HepG2 (cell line): ENCODE measurements at regions not wholly inside any gene's neighbourhood (a gene's known extent, or its start where the extent isn't known, plus 50 kb on each side); places are given as distances from the start of the nearest gene placed in this dataset.

Experiments used
- ATAC-seq: fragments of 200-7000 bp; cut with Tn5 transposase; 3 replicates; pipeline ENCODE4 v1.9.1; 2020; ENCODE audit warnings: mild to moderate bottlenecking, moderate library complexity
- BruUV-seq: library from RNA; stranded (reverse); fragments of 400-500 nt; replicated peaks from 2 replicates; lab custom pipeline; 2021; lab: Mats Ljungman, UMichigan
- CTCF ChIA-PET: fragments of 300-600 bp; formaldehyde crosslinking; extraction: SDS; loops from one replicate; lab custom pipeline; 2021; ENCODE audit warnings: low total read pairs, inconsistent platforms, low intra/inter-chr PET ratio; lab: Yijun Ruan, JAX
- POLR2A ChIA-PET: fragments of 350-600 bp; sonication (Branson Sonifier 250); formaldehyde crosslinking; loops from one replicate; lab custom pipeline; 2020; ENCODE audit warnings: antibody characterized with exemption, inconsistent platforms; lab: Yijun Ruan, JAX
- DNase-seq: peaks from one replicate; pipeline ENCODE4 v3.0.0-alpha.2; 2015; ENCODE audit warnings: low spot score
- FAIRE-seq: peaks from 3 replicates; lab custom pipeline; 2011; peaks lifted over from hg19 to GRCh38; lab: Jason Lieb, UNC
- H2AFZ ChIP-seq: one replicate; pipeline ENCODE4 v1.6.1; 2011; ENCODE audit warnings: low read length, inconsistent platforms
- H3K27ac ChIP-seq: fragments of 300-600 bp; 3 replicates; pipeline ENCODE4 v1.8.0; 2011; ENCODE audit warnings: mixed run types, mild to moderate bottlenecking, mixed read lengths, low read length, inconsistent platforms; ENCODE audit not compliant: insufficient read depth; ENCODE audit errors: extremely low read length
- H3K27me3 ChIP-seq, 2 experiments: fragments of 200-600 bp in 1 of 2; 2 replicates in 1 of 2; 3 replicates in 1 of 2; pipeline versions ENCODE4 v1.6.0 to v1.8.0; 2011; ENCODE audit warnings: low read length in 2 of 2, mild to moderate bottlenecking in 2 of 2, moderate library complexity in 2 of 2, inconsistent platforms in 1 of 2; ENCODE audit not compliant: insufficient read depth in 2 of 2, control insufficient read depth in 1 of 2
- H3K36me3 ChIP-seq, 2 experiments: fragments of 200-600 bp in 1 of 2; replicated peaks in 1 of 2; 2 replicates in 1 of 2; 3 replicates in 1 of 2; pipeline versions ENCODE4 v1.5.1 to v1.8.0; 2011; ENCODE audit warnings: low read length in 2 of 2, inconsistent platforms in 1 of 2; ENCODE audit not compliant: insufficient read depth in 2 of 2, control insufficient read depth in 1 of 2
- H3K4me1 ChIP-seq: 2 replicates; pipeline ENCODE4 v1.5.1; 2012; ENCODE audit warnings: low read length, inconsistent platforms; ENCODE audit not compliant: insufficient read depth
- H3K4me2 ChIP-seq: 2 replicates; pipeline ENCODE4 v1.6.0; 2011; ENCODE audit warnings: low read depth, low read length, inconsistent platforms
- H3K4me3 ChIP-seq, 3 experiments: fragments of 200-600 bp in 1 of 3; sonication (generic), shearing (Covaris generic) in 1 of 3; replicated peaks in 1 of 3; 2 replicates each; pipeline ENCODE4 v1.5.1; 2011 to 2016; ENCODE audit warnings: low read length in 3 of 3, inconsistent platforms in 2 of 3, low read depth in 2 of 3, mild to moderate bottlenecking in 2 of 3, control low read depth in 1 of 3, mixed read lengths in 1 of 3; ENCODE audit not compliant: insufficient read depth in 1 of 3
- H3K79me2 ChIP-seq: one replicate; pipeline ENCODE4 v1.6.1; 2011; ENCODE audit warnings: low read length, inconsistent platforms; ENCODE audit not compliant: insufficient read depth
- H3K9ac ChIP-seq: 2 replicates; pipeline ENCODE4 v1.6.0; 2011; ENCODE audit warnings: mild to moderate bottlenecking, low read depth, low read length, inconsistent platforms; ENCODE audit not compliant: insufficient read depth
- H3K9me3 ChIP-seq: 2 replicates; pipeline ENCODE4 v1.5.1; 2012; ENCODE audit warnings: mild to moderate bottlenecking, low read length
- H4K20me1 ChIP-seq: 2 replicates; pipeline ENCODE4 v1.6.0; 2011; ENCODE audit warnings: inconsistent platforms, mild to moderate bottlenecking, low read length, moderate library complexity; ENCODE audit not compliant: insufficient read depth
- ADNP ChIP-seq: sonication (generic); formaldehyde crosslinking; IDR thresholded peaks from 2 replicates; pipeline ENCODE4 v1.4.0; 2020; ENCODE audit warnings: missing genetic modification reagents
- ATRX ChIP-seq: sonication (generic); formaldehyde crosslinking; IDR thresholded peaks from 2 replicates; pipeline ENCODE4 v1.4.0; 2020; ENCODE audit warnings: missing genetic modification reagents, borderline replicate concordance
- DR1 ChIP-seq: sonication (generic); formaldehyde crosslinking; IDR thresholded peaks from 2 replicates; pipeline ENCODE4 v1.8.0; 2021; ENCODE audit warnings: mild to moderate bottlenecking, missing genetic modification reagents, inconsistent platforms
- HMGXB4 ChIP-seq, 2 experiments: sonication (generic) in 1 of 2; formaldehyde crosslinking in 1 of 2; IDR thresholded peaks; 2 replicates each; pipeline versions ENCODE4 v1.4.0 to v1.6.1; 2018 to 2020; ENCODE audit warnings: missing genetic modification reagents in 2 of 2, borderline replicate concordance in 1 of 2, low read depth in 1 of 2, mild to moderate bottlenecking in 1 of 2, missing biosample characterization in 1 of 2
- MYC ChIP-seq: sonication (generic); formaldehyde crosslinking; IDR thresholded peaks from 2 replicates; pipeline ENCODE4 v1.9.0; 2021; ENCODE audit warnings: missing genetic modification reagents, borderline replicate concordance
- NFKB2 ChIP-seq: sonication (generic); formaldehyde crosslinking; IDR thresholded peaks from 2 replicates; pipeline ENCODE4 v1.4.0; 2020; ENCODE audit warnings: missing genetic modification reagents, borderline replicate concordance
- NRL ChIP-seq: sonication (generic); formaldehyde crosslinking; IDR thresholded peaks from 2 replicates; pipeline ENCODE4 v1.5.0; 2020; ENCODE audit warnings: missing genetic modification reagents, mild to moderate bottlenecking, moderate library complexity, borderline replicate concordance
- SIN3B ChIP-seq: fragments of 150-350 bp; IDR thresholded peaks from 2 replicates; pipeline ENCODE4 v1.6.1; 2014; ENCODE audit warnings: low read length
- SMAD9 ChIP-seq: sonication (generic); formaldehyde crosslinking; IDR thresholded peaks from 2 replicates; pipeline ENCODE4 v1.5.1; 2020; ENCODE audit warnings: mild to moderate bottlenecking, missing genetic modification reagents
- TAF1 ChIP-seq: sonication (generic); formaldehyde crosslinking; IDR thresholded peaks from 2 replicates; pipeline ENCODE4 v1.4.0; 2020; ENCODE audit warnings: missing genetic modification reagents
- THAP11 ChIP-seq: IDR thresholded peaks from 2 replicates; pipeline ENCODE4 v1.6.1; 2016; ENCODE audit warnings: missing biosample characterization, missing genetic modification reagents
- TOPORS ChIP-seq: sonication (generic); formaldehyde crosslinking; IDR thresholded peaks from 2 replicates; pipeline ENCODE4 v1.8.0; 2023; ENCODE audit warnings: mild to moderate bottlenecking, missing genetic modification reagents
- ZBTB1 ChIP-seq: sonication (generic); formaldehyde crosslinking; IDR thresholded peaks from 2 replicates; pipeline ENCODE4 v1.4.0; 2020; ENCODE audit warnings: missing genetic modification reagents, borderline replicate concordance
- ZBTB21 ChIP-seq: sonication (generic); formaldehyde crosslinking; IDR thresholded peaks from 2 replicates; pipeline ENCODE4 v1.4.0; 2020; ENCODE audit warnings: missing genetic modification reagents
- ZHX1 ChIP-seq: sonication (generic); formaldehyde crosslinking; IDR thresholded peaks from 2 replicates; pipeline ENCODE4 v1.8.1; 2022; ENCODE audit warnings: low read depth, mild to moderate bottlenecking, missing genetic modification reagents
- ZNF18 ChIP-seq: sonication (generic); formaldehyde crosslinking; IDR thresholded peaks from 2 replicates; pipeline ENCODE4 v1.8.0; 2022; ENCODE audit warnings: mild to moderate bottlenecking, missing genetic modification reagents; ENCODE audit not compliant: insufficient replicate concordance
- ZNF562 ChIP-seq: sonication (generic); formaldehyde crosslinking; IDR thresholded peaks from 2 replicates; pipeline ENCODE4 v1.8.0; 2022; ENCODE audit warnings: missing genetic modification reagents, borderline replicate concordance
- WGBS: methylation state at CpG from one replicate; pipeline ENCODE4 v1.1.6; 2017; ENCODE audit warnings: low lambda C conversion rate; 5-methylcytosine and 5-hydroxymethylcytosine counted together
- in situ Hi-C: cut with HindIII; loops from 2 replicates; pipeline ENCODE4 v1.10.0; 2017; ENCODE audit warnings: low pct_unique_long_range_greater_than_20kb; ENCODE audit not compliant: extremely low pct_ligation_motif_present
- intact Hi-C: fragments of 100-400 bp; cut with micrococcal nuclease; formaldehyde crosslinking; loops from one replicate; pipeline ENCODE4 v1.10.0; 2022; ENCODE audit not compliant: unreplicated experiment
- TF ChIP-seq, protein P1 (sequence below): sonication (generic); formaldehyde crosslinking; IDR thresholded peaks from 2 replicates; pipeline ENCODE4 v1.4.0; 2020; ENCODE audit warnings: mild to moderate bottlenecking, missing genetic modification reagents

DNA sequence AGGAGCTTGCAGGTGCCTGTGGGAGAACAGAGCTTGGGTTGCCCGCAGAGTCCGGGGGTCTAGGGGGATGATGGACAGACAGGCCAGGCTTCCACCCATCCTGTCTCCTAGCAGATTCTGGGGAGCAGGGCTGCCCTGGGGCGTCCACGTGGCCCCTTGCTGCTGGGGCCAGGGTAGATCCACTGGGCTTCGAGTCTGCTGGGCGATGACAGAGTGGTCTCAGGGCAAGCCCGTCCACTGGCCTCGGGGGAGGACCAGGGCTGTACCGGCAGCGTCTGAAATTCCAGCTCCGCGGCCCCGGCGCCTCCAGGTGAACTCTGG lies 124.2 kb upstream of the IRX4 start (continued):
- TF ChIP-seq MYC (CRISPR knock-in tag), result no peak
- no peak for TF ChIP-seq TOPORS (CRISPR knock-in tag)
- no peak for TF ChIP-seq ATRX (CRISPR knock-in tag)
- no peak for TF ChIP-seq TAF1 (CRISPR knock-in tag)
- TF ChIP-seq SMAD9 (CRISPR knock-in tag), result no peak
- TF ChIP-seq DR1, result no peak
- no peak for TF ChIP-seq NFKB2 (CRISPR knock-in tag)
- TF ChIP-seq ZBTB21 (CRISPR knock-in tag), result no peak
- TF ChIP-seq ZNF562 (CRISPR knock-in tag), result no peak
- TF ChIP-seq, protein P1, sequence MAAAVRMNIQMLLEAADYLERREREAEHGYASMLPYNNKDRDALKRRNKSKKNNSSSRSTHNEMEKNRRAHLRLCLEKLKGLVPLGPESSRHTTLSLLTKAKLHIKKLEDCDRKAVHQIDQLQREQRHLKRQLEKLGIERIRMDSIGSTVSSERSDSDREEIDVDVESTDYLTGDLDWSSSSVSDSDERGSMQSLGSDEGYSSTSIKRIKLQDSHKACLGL, result no peak
- TF ChIP-seq SIN3B, result no peak
- no peak for TF ChIP-seq NRL (CRISPR knock-in tag)
- TF ChIP-seq, all 625 proteins: peak for 0

DNA sequence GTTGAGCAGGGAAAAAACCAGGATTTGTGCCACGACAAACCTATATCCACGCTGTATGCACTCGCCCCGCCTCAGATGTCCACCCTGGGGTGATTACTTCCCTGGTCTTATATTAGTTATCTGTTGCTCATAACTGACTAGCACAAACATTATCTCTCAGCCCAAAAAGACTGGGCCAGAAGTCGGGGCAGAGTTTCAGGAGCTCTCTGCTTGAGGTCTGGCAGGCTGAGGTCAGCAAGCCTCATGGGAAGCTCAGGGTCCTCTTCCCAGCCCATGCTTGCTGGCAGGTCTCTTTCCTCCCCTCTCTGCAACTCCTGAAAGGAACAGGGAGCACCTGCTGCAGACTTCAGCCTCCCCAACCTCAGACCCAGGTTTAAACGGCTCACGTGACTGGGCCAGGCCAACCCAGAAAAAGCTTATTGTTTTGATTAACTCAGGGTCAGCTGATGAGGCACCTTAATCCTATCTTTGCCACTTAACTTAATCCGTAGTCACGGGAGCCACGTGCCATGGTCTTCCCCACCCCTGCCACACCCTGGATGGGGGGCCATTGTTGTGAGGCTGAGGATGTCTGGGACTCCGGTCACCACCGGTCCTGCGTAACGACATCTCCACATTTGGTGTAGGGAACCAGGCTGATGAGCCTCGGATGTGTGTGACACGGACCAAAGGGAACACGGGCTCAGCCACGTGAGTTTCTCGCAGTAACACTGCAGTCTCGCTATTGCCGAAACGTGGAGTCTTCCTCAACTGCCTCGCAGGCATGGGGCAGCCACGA lies 123.7 kb upstream of the IRX4 start:
- H3K9me3 ChIP-seq, result no peaks in the 10 kb centered on the region
- peaks cover 5 to 77% of the 10 kb centered on the region in 2 experiments; a peak in 4 of 5 replicates for H3K27me3 ChIP-seq
- no peaks in the 10 kb centered on the region for H3K36me3 ChIP-seq
- no peak for FAIRE-seq
- H4K20me1 ChIP-seq, result no peaks in the 10 kb centered on the region
- no peak overlapping the region for H3K4me3 ChIP-seq
- no peak overlapping the region for H3K27ac ChIP-seq
- in situ Hi-C loops, result no loop called here
- ChIA-PET POLR2A (no interaction called here), CTCF (no interaction called here)
- no peak for DNase-seq
- no TSS peak for BruUV-seq
- H3K9ac ChIP-seq, result no peak overlapping the region
- H2AFZ ChIP-seq, result no peak overlapping the region
- WGBS, result 23% methylated on average over 16 of the region's 24 CpGs
- ATAC-seq, result no peak
- intact Hi-C loops, result no loop called here
- no peaks in the 10 kb centered on the region for H3K79me2 ChIP-seq
- H3K4me2 ChIP-seq, result no peak overlapping the region
- no peaks in the 10 kb centered on the region for H3K4me1 ChIP-seq
- TF ChIP-seq THAP11 (no peak), ADNP (CRISPR knock-in tag) (no peak), HMGXB4 (CRISPR knock-in tag; IDR thresholded peaks at IDR 0.05; ENCODE audit: borderline replicate concordance in 1 of 2, low read depth in 1 of 2) (no peak), ZNF18 (CRISPR knock-in tag) (no peak), ZHX1 (CRISPR knock-in tag) (no peak), ZBTB1 (CRISPR knock-in tag) (no peak)
